ENCODE measurements at regions not wholly inside any gene's neighbourhood (a gene's known extent, or its start where the extent isn't known, plus 50 kb on each side); places are given as distances from the start of the nearest gene placed in this dataset.
"Not testable (repeated sequence)": the region's sequence is repeated elsewhere in the genome, so short reads cannot be mapped to it uniquely, and the experiment has no call there.

GRCh38 chr10:23927576-23928325, 281.2 kb upstream of the KIAA1217 start:
- Mint-ChIP-seq H3K9me3 (ENCODE audit: low read depth) (no peaks in the 10 kb centered on the region), H3K4me1 (ENCODE audit: low read depth) (no peaks in the 10 kb centered on the region), H3K4me3 (no peak overlapping the region), H3K36me3 (no peaks in the 10 kb centered on the region), H3K27ac (no peak overlapping the region), H3K27me3 (no peaks in the 10 kb centered on the region)

GRCh38 chr10:23934023-23934422, 274.9 kb upstream of the KIAA1217 start:
- not testable (repeated sequence) for H3K36me3 Mint-ChIP-seq; H3K27me3 Mint-ChIP-seq; H3K4me1 Mint-ChIP-seq (ENCODE audit: low read depth); H3K4me3 Mint-ChIP-seq; H3K9me3 Mint-ChIP-seq (ENCODE audit: low read depth); H3K27ac Mint-ChIP-seq

- H3K4me3 Mint-ChIP-seq = no peak overlapping the region
- peaks cover 3% of the 10 kb centered on the region for H3K9me3 Mint-ChIP-seq (ENCODE audit: low read depth)
- H3K27me3 Mint-ChIP-seq = no peaks in the 10 kb centered on the region
- no peaks in the 10 kb centered on the region for H3K4me1 Mint-ChIP-seq (ENCODE audit: low read depth)
- no peaks in the 10 kb centered on the region for H3K36me3 Mint-ChIP-seq
- H3K27ac Mint-ChIP-seq = no peak overlapping the region
Observed at GRCh38 chr10:23945845-23946244, 263.1 kb upstream of the KIAA1217 start.

- H3K9me3 Mint-ChIP-seq (ENCODE audit: low read depth) = peaks cover 3% of the 10 kb centered on the region
- H3K4me1 Mint-ChIP-seq (ENCODE audit: low read depth) = no peaks in the 10 kb centered on the region
- H3K27me3 Mint-ChIP-seq = no peaks in the 10 kb centered on the region
- H3K27ac Mint-ChIP-seq = no peak overlapping the region
- H3K4me3 Mint-ChIP-seq = no peak overlapping the region
- no peaks in the 10 kb centered on the region for H3K36me3 Mint-ChIP-seq
Observed at GRCh38 chr10:23951841-23952240, 257.1 kb upstream of the KIAA1217 start.

GRCh38 chr10:23955456-23956225, 253.3 kb upstream of the KIAA1217 start:
- Mint-ChIP-seq H3K36me3 (no peaks in the 10 kb centered on the region), H3K27ac (no peak overlapping the region), H3K4me3 (no peak overlapping the region), H3K27me3 (no peaks in the 10 kb centered on the region), H3K9me3 (ENCODE audit: low read depth) (no peaks in the 10 kb centered on the region), H3K4me1 (ENCODE audit: low read depth) (no peaks in the 10 kb centered on the region)

- no peak overlapping the region for H3K27ac Mint-ChIP-seq
- H3K36me3 Mint-ChIP-seq = no peaks in the 10 kb centered on the region
- no peak overlapping the region for H3K4me3 Mint-ChIP-seq
- no peaks in the 10 kb centered on the region for H3K4me1 Mint-ChIP-seq (ENCODE audit: low read depth)
- no peaks in the 10 kb centered on the region for H3K9me3 Mint-ChIP-seq (ENCODE audit: low read depth)
- peaks cover 2% of the 10 kb centered on the region for H3K27me3 Mint-ChIP-seq
Observed at GRCh38 chr10:23965123-23965522, 243.8 kb upstream of the KIAA1217 start.

- Mint-ChIP-seq H3K27me3 (peaks cover 2% of the 10 kb centered on the region), H3K4me1 (ENCODE audit: low read depth) (no peaks in the 10 kb centered on the region), H3K27ac (no peak overlapping the region), H3K4me3 (no peak overlapping the region), H3K9me3 (ENCODE audit: low read depth) (no peaks in the 10 kb centered on the region), H3K36me3 (no peaks in the 10 kb centered on the region)
Observed at GRCh38 chr10:23965880-23966279, 243.1 kb upstream of the KIAA1217 start.

- peaks cover 3% of the 10 kb centered on the region for H3K27me3 Mint-ChIP-seq
- H3K36me3 Mint-ChIP-seq = no peaks in the 10 kb centered on the region
- no peak overlapping the region for H3K27ac Mint-ChIP-seq
- H3K9me3 Mint-ChIP-seq (ENCODE audit: low read depth) = peaks cover 4% of the 10 kb centered on the region
- H3K4me3 Mint-ChIP-seq = no peak overlapping the region
- no peaks in the 10 kb centered on the region for H3K4me1 Mint-ChIP-seq (ENCODE audit: low read depth)
Observed at GRCh38 chr10:23966504-23967051, 242.4 kb upstream of the KIAA1217 start.

GRCh38 chr10:23968301-23968700, 240.6 kb upstream of the KIAA1217 start:
- H3K36me3 Mint-ChIP-seq = no peaks in the 10 kb centered on the region
- H3K4me3 Mint-ChIP-seq = no peak overlapping the region
- H3K9me3 Mint-ChIP-seq (ENCODE audit: low read depth) = peaks cover 5% of the 10 kb centered on the region
- H3K27me3 Mint-ChIP-seq = peaks cover 3% of the 10 kb centered on the region
- H3K27ac Mint-ChIP-seq = no peak overlapping the region
- H3K4me1 Mint-ChIP-seq (ENCODE audit: low read depth) = no peaks in the 10 kb centered on the region

- no peak overlapping the region for H3K27ac Mint-ChIP-seq
- no peaks in the 10 kb centered on the region for H3K36me3 Mint-ChIP-seq
- H3K4me1 Mint-ChIP-seq (ENCODE audit: low read depth) = no peaks in the 10 kb centered on the region
- no peak overlapping the region for H3K4me3 Mint-ChIP-seq
- H3K27me3 Mint-ChIP-seq = peaks cover 3% of the 10 kb centered on the region
- H3K9me3 Mint-ChIP-seq (ENCODE audit: low read depth) = peaks cover 6% of the 10 kb centered on the region
Observed at GRCh38 chr10:23974746-23975272, 234.1 kb upstream of the KIAA1217 start.

GRCh38 chr10:23975431-23975830, 233.5 kb upstream of the KIAA1217 start:
- H3K36me3 Mint-ChIP-seq = no peaks in the 10 kb centered on the region
- H3K4me3 Mint-ChIP-seq = no peak overlapping the region
- no peaks in the 10 kb centered on the region for H3K4me1 Mint-ChIP-seq (ENCODE audit: low read depth)
- peaks cover 3% of the 10 kb centered on the region for H3K27me3 Mint-ChIP-seq
- H3K27ac Mint-ChIP-seq = no peak overlapping the region
- H3K9me3 Mint-ChIP-seq (ENCODE audit: low read depth) = peaks cover 6% of the 10 kb centered on the region

- H3K9me3 Mint-ChIP-seq (ENCODE audit: low read depth) = peaks cover 3% of the 10 kb centered on the region
- H3K27ac Mint-ChIP-seq = no peak overlapping the region
- no peak overlapping the region for H3K4me3 Mint-ChIP-seq
- H3K27me3 Mint-ChIP-seq = peaks cover 4% of the 10 kb centered on the region
- H3K36me3 Mint-ChIP-seq = no peaks in the 10 kb centered on the region
- H3K4me1 Mint-ChIP-seq (ENCODE audit: low read depth) = no peaks in the 10 kb centered on the region
Observed at GRCh38 chr10:23976275-23976674, 232.7 kb upstream of the KIAA1217 start.

GRCh38 chr10:23978317-23978716, 230.6 kb upstream of the KIAA1217 start:
- Mint-ChIP-seq H3K9me3 (ENCODE audit: low read depth) (peaks cover 1% of the 10 kb centered on the region), H3K4me1 (ENCODE audit: low read depth) (no peaks in the 10 kb centered on the region), H3K4me3 (no peak overlapping the region), H3K27me3 (peaks cover 6% of the 10 kb centered on the region), H3K36me3 (no peaks in the 10 kb centered on the region), H3K27ac (no peak overlapping the region)

- Mint-ChIP-seq H3K27ac (no peak overlapping the region), H3K9me3 (ENCODE audit: low read depth) (peaks cover 6% of the 10 kb centered on the region), H3K27me3 (peaks cover 4% of the 10 kb centered on the region), H3K4me3 (no peak overlapping the region), H3K36me3 (no peaks in the 10 kb centered on the region), H3K4me1 (ENCODE audit: low read depth) (no peaks in the 10 kb centered on the region)
Observed at GRCh38 chr10:23980094-23980493, 228.8 kb upstream of the KIAA1217 start.
